GM23338 (cell line): ENCODE measurements at regions not wholly inside any gene's neighbourhood (a gene's known extent, or its start where the extent isn't known, plus 50 kb on each side); places are given as distances from the start of the nearest gene placed in this dataset.
A peak's percentile ranks its signal among the peaks of the same experiment; 100 is the strongest.

Source experiments
- ATAC-seq: fragments of 200-7000 bp; cut with Tn5 transposase; 3 replicates; pipeline ENCODE4 v1.9.1; 2020
- DNase-seq: peaks from one replicate; pipeline ENCODE4 v3.0.0-alpha.2; 2015; ENCODE audit warnings: low spot score
- H2AFZ ChIP-seq: fragments of 200-600 bp; sonication (generic); 2 replicates; pipeline ENCODE4 v1.8.0; 2016; ENCODE audit warnings: antibody characterized with exemption, mild to moderate bottlenecking, moderate library complexity
- H3F3A ChIP-seq: fragments of 200-600 bp; sonication (generic); replicated peaks from 2 replicates; pipeline ENCODE4 v1.8.0; 2017; ENCODE audit warnings: antibody characterized with exemption, mixed run types, low read depth
- H3K27ac ChIP-seq: fragments of 200-600 bp; sonication (generic); 2 replicates; pipeline ENCODE4 v1.6.1; 2016; ENCODE audit warnings: low read depth
- H3K27me3 ChIP-seq: fragments of 200-600 bp; sonication (generic); 2 replicates; pipeline ENCODE4 v1.8.0; 2016; ENCODE audit warnings: mild to moderate bottlenecking, mixed run types, moderate library complexity; ENCODE audit not compliant: insufficient read depth
- H3K36me3 ChIP-seq: fragments of 200-600 bp; sonication (generic); 2 replicates; pipeline ENCODE4 v1.8.0; 2016; ENCODE audit warnings: mild to moderate bottlenecking; ENCODE audit not compliant: insufficient read depth
- H3K4me1 ChIP-seq: fragments of 200-600 bp; sonication (generic); 2 replicates; pipeline ENCODE4 v1.8.0; 2016; ENCODE audit warnings: mild to moderate bottlenecking, moderate library complexity; ENCODE audit not compliant: insufficient read depth
- H3K4me2 ChIP-seq: fragments of 200-600 bp; sonication (generic); 2 replicates; pipeline ENCODE4 v1.7.1; 2017; ENCODE audit warnings: mixed run types
- H3K4me3 ChIP-seq: fragments of 200-600 bp; sonication (generic); 2 replicates; pipeline ENCODE4 v1.6.1; 2016; ENCODE audit warnings: mixed run types
- H3K79me2 ChIP-seq: fragments of 200-600 bp; sonication (generic); replicated peaks from 2 replicates; pipeline ENCODE4 v1.8.0; 2017; ENCODE audit warnings: mild to moderate bottlenecking; ENCODE audit not compliant: insufficient read depth
- H3K9me2 ChIP-seq: fragments of 200-600 bp; sonication (generic); 2 replicates; pipeline ENCODE4 v1.8.0; 2017; ENCODE audit not compliant: insufficient read depth
- H4K20me1 ChIP-seq: fragments of 200-600 bp; sonication (generic); replicated peaks from 2 replicates; pipeline ENCODE4 v1.8.0; 2017; ENCODE audit warnings: mild to moderate bottlenecking; ENCODE audit not compliant: insufficient read depth
- H3K27ac Mint-ChIP-seq: 2 replicates; pipeline ENCODE4 v1.8.0; 2020; ENCODE audit warnings: inconsistent platforms, mild to moderate bottlenecking, moderate library complexity, mixed read lengths
- H3K27me3 Mint-ChIP-seq: 3 replicates; pipeline ENCODE4 v1.8.0; 2022; ENCODE audit warnings: low read depth, mild to moderate bottlenecking, moderate library complexity, mixed read lengths, inconsistent platforms; ENCODE audit not compliant: insufficient read depth, poor library complexity
- H3K36me3 Mint-ChIP-seq: 3 replicates; pipeline ENCODE4 v1.8.0; 2021; ENCODE audit warnings: low read depth, mild to moderate bottlenecking, inconsistent platforms, moderate library complexity, mixed read lengths
- H3K4me1 Mint-ChIP-seq: 3 replicates; pipeline ENCODE4 v1.8.0; 2020; ENCODE audit warnings: mild to moderate bottlenecking, inconsistent platforms, mixed read lengths
- H3K4me3 Mint-ChIP-seq: 3 replicates; pipeline ENCODE4 v1.8.0; 2021; ENCODE audit warnings: moderate library complexity, mild to moderate bottlenecking, inconsistent platforms, mixed read lengths
- H3K9me3 Mint-ChIP-seq: 3 replicates; pipeline ENCODE4 v1.8.0; 2020; ENCODE audit warnings: moderate library complexity, mild to moderate bottlenecking, inconsistent platforms, mixed read lengths
- CREB1 ChIP-seq: fragments of 250-450 bp; sonication (Bioruptor Pico); IDR thresholded peaks from 2 replicates; pipeline ENCODE4 v1.5.0; 2020; ENCODE audit warnings: low read depth, mild to moderate bottlenecking, moderate library complexity
- ETS1 ChIP-seq: IDR thresholded peaks from 2 replicates; pipeline ENCODE4 v1.6.1; 2016; ENCODE audit warnings: antibody characterized with exemption
- EZH2 ChIP-seq: fragments of 200-600 bp; sonication (generic); IDR thresholded peaks from one replicate; pipeline ENCODE4 v1.8.0; 2017; ENCODE audit warnings: antibody characterized with exemption, mild to moderate bottlenecking, low read depth; ENCODE audit not compliant: unreplicated experiment
- EZH2phosphoT487 ChIP-seq: fragments of 200-600 bp; sonication (generic); IDR thresholded peaks from one replicate; pipeline ENCODE4 v1.8.1; 2018; ENCODE audit warnings: antibody characterized with exemption; ENCODE audit not compliant: unreplicated experiment
- JUNB ChIP-seq: IDR thresholded peaks from one replicate; pipeline ENCODE4 v1.6.1; 2016; ENCODE audit warnings: antibody characterized with exemption; ENCODE audit not compliant: unreplicated experiment
- REST ChIP-seq: IDR thresholded peaks from one replicate; pipeline ENCODE4 v1.6.1; 2018; ENCODE audit warnings: antibody characterized with exemption; ENCODE audit not compliant: unreplicated experiment
- ZNF114 ChIP-seq: fragments of 250-450 bp; sonication (Bioruptor Pico); IDR thresholded peaks from 2 replicates; pipeline ENCODE4 v1.5.0; 2020; ENCODE audit warnings: mild to moderate bottlenecking, moderate library complexity
- ZNF331 ChIP-seq: fragments of 250-450 bp; sonication (Bioruptor Pico); IDR thresholded peaks from 2 replicates; pipeline ENCODE4 v1.5.0; 2020; ENCODE audit warnings: low read depth, mild to moderate bottlenecking, moderate library complexity
- ZNF462 ChIP-seq: fragments of 250-450 bp; sonication (Bioruptor Pico); IDR thresholded peaks from 2 replicates; pipeline ENCODE4 v1.5.0; 2020; ENCODE audit warnings: mild to moderate bottlenecking, moderate library complexity

GRCh38 chr19:31438401-31439269 is 89.4 kb upstream of the TSHZ3 start:
- H2AFZ ChIP-seq: peak overlapping the region; percentile 72; the same call in 1 of the 2 replicates
- no peak for DNase-seq

More at GRCh38 chr19:31438401-31439269, 89.4 kb upstream of the TSHZ3 start:
- no peak overlapping the region for H3K27ac Mint-ChIP-seq
- H3K4me1 ChIP-seq: no peaks in the 10 kb centered on the region
- no peaks in the 10 kb centered on the region for H3K4me1 Mint-ChIP-seq
- peaks cover 14% of the 10 kb centered on the region for H3K36me3 Mint-ChIP-seq
- no peak overlapping the region for H3K4me2 ChIP-seq
- no peaks in the 10 kb centered on the region for H3K27me3 ChIP-seq
- 0 out of 2 replicates have a peak, but pooled peaks cover 4% of the 10 kb centered on the region for H3K36me3 ChIP-seq
- H4K20me1 ChIP-seq: no peaks in the 10 kb centered on the region
- H3K9me3 Mint-ChIP-seq: peaks cover 22% of the 10 kb centered on the region
- no peak for ATAC-seq
- no peak overlapping the region for H3K4me3 ChIP-seq
- TF ChIP-seq EZH2 (no peak), ZNF331 (CRISPR knock-in tag) (no peak), EZH2phosphoT487 (no peak), ZNF462 (CRISPR knock-in tag) (no peak), CREB1 (CRISPR knock-in tag) (no peak), ZNF114 (no peak), REST (no peak), JUNB (no peak), ETS1 (no peak)
- peaks cover 4% of the 10 kb centered on the region for H3K27me3 Mint-ChIP-seq
- no peaks in the 10 kb centered on the region for H3F3A ChIP-seq
- H3K4me3 Mint-ChIP-seq: no peak overlapping the region
- H3K79me2 ChIP-seq: no peaks in the 10 kb centered on the region
- peaks cover 18% of the 10 kb centered on the region for H3K9me2 ChIP-seq
- no peak overlapping the region for H3K27ac ChIP-seq
